CD8-positive, alpha-beta memory T cell (primary cell): ENCODE measurements at regions not wholly inside any gene's neighbourhood (a gene's known extent, or its start where the extent isn't known, plus 50 kb on each side); places are given as distances from the start of the nearest gene placed in this dataset.

Experiments
- CTCF ChIA-PET: fragments of 350-600 bp; sonication (Branson Sonifier 250); formaldehyde crosslinking; loops from one replicate; lab custom pipeline; 2021; ENCODE audit warnings: antibody characterized with exemption; lab: Charles Lee
- POLR2A ChIA-PET: fragments of 350-600 bp; sonication (Branson Sonifier 250); formaldehyde crosslinking; loops from one replicate; lab custom pipeline; 2021; ENCODE audit warnings: antibody characterized with exemption; lab: Charles Lee
- DNase-seq, 5 donors: peaks; one replicate each; pipeline versions ENCODE4 v3.0.0 to v3.0.0-alpha.2; 2020 to 2022; ENCODE audit warnings: mixed read lengths in 1 of 5
- H3K27ac ChIP-seq: one replicate; pipeline ENCODE4 v1.7.0; 2013; ENCODE audit warnings: low read depth, mild to moderate bottlenecking, low read length, moderate library complexity
- H3K27me3 ChIP-seq: 2 replicates; pipeline ENCODE4 v1.7.0; 2013; ENCODE audit warnings: low read length, mild to moderate bottlenecking; ENCODE audit not compliant: insufficient read depth, poor library complexity, severe bottlenecking
- H3K36me3 ChIP-seq: 2 replicates; pipeline ENCODE4 v1.7.0; 2013; ENCODE audit warnings: mild to moderate bottlenecking, low read length, moderate library complexity; ENCODE audit not compliant: insufficient read depth
- H3K4me1 ChIP-seq: 2 replicates; pipeline ENCODE4 v1.7.0; 2013; ENCODE audit warnings: mild to moderate bottlenecking, low read length, moderate library complexity; ENCODE audit not compliant: insufficient read depth
- H3K4me3 ChIP-seq: 2 replicates; pipeline ENCODE4 v1.7.0; 2013; ENCODE audit warnings: mild to moderate bottlenecking, low read length
- H3K9me3 ChIP-seq: 2 replicates; pipeline ENCODE4 v1.7.0; 2013; ENCODE audit warnings: mild to moderate bottlenecking, low read length
- H3K27ac Mint-ChIP-seq, 8 donors: one replicate each; pipeline ENCODE4 v1.8.0; 2020 to 2021; ENCODE audit warnings: mixed read lengths in 8 of 8, mild to moderate bottlenecking in 6 of 8, inconsistent platforms in 3 of 8, moderate library complexity in 3 of 8
- H3K27me3 Mint-ChIP-seq, 2 donors: one replicate each; pipeline ENCODE4 v1.8.0; 2020 to 2021; ENCODE audit warnings: mixed read lengths in 2 of 2, mild to moderate bottlenecking in 1 of 2, moderate library complexity in 1 of 2
- H3K36me3 Mint-ChIP-seq, 3 donors: one replicate each; pipeline ENCODE4 v1.8.0; 2020 to 2021; ENCODE audit warnings: mixed read lengths in 3 of 3, inconsistent platforms in 1 of 3, mild to moderate bottlenecking in 1 of 3
- H3K4me1 Mint-ChIP-seq, 3 donors: one replicate each; pipeline ENCODE4 v1.8.0; 2020 to 2021; ENCODE audit warnings: mixed read lengths in 3 of 3, inconsistent platforms in 1 of 3, mild to moderate bottlenecking in 1 of 3
- H3K4me3 Mint-ChIP-seq, 7 donors: one replicate each; pipeline ENCODE4 v1.8.0; 2020 to 2021; ENCODE audit warnings: mixed read lengths in 7 of 7, mild to moderate bottlenecking in 6 of 7, moderate library complexity in 4 of 7, inconsistent platforms in 2 of 7
- H3K9me3 Mint-ChIP-seq, 5 donors: one replicate each; pipeline ENCODE4 v1.8.0; 2020 to 2022; ENCODE audit warnings: mixed read lengths in 5 of 5, mild to moderate bottlenecking in 3 of 5, moderate library complexity in 2 of 5, inconsistent platforms in 1 of 5

GRCh38 chr2:150298571-150299305 lies 188.7 kb downstream of the RND3 start:
- Histone ChIP-seq H3K36me3 (no peaks in the 10 kb centered on the region), H3K9me3 (no peaks in the 10 kb centered on the region), H3K4me1 (no peaks in the 10 kb centered on the region), H3K27ac (no peak overlapping the region), H3K4me3 (no peak overlapping the region), H3K27me3 (no peaks in the 10 kb centered on the region)
- no peak for DNase-seq
- peaks cover 0 to 15% (median 5%) of the 10 kb centered on the region in 5 donors for H3K9me3 Mint-ChIP-seq
- no peaks in the 10 kb centered on the region for H3K27me3 Mint-ChIP-seq
- ChIA-PET CTCF (no interaction called here), POLR2A (no interaction called here)
- no peaks in the 10 kb centered on the region for H3K4me1 Mint-ChIP-seq
- H3K27ac Mint-ChIP-seq: no peak overlapping the region
- no peaks in the 10 kb centered on the region for H3K36me3 Mint-ChIP-seq
- H3K4me3 Mint-ChIP-seq: no peak overlapping the region

GRCh38 chr2:150296770-150297546 lies 190.5 kb downstream of the RND3 start:
- Histone ChIP-seq H3K4me1 (no peaks in the 10 kb centered on the region), H3K4me3 (no peak overlapping the region), H3K27ac (no peak overlapping the region), H3K36me3 (no peaks in the 10 kb centered on the region), H3K9me3 (no peaks in the 10 kb centered on the region), H3K27me3 (no peaks in the 10 kb centered on the region)
- no peak overlapping the region for H3K27ac Mint-ChIP-seq
- no peaks in the 10 kb centered on the region for H3K36me3 Mint-ChIP-seq
- H3K4me3 Mint-ChIP-seq: no peak overlapping the region
- no peaks in the 10 kb centered on the region for H3K4me1 Mint-ChIP-seq
- no peaks in the 10 kb centered on the region for H3K27me3 Mint-ChIP-seq
- ChIA-PET POLR2A (no interaction called here), CTCF (no interaction called here)
- H3K9me3 Mint-ChIP-seq: peaks cover 0 to 10% (median 2%) of the 10 kb centered on the region in 5 donors
- no peak for DNase-seq

GRCh38 chr2:150295544-150295943 lies 191.9 kb downstream of the RND3 start:
- no peaks in the 10 kb centered on the region for H3K4me1 Mint-ChIP-seq
- H3K36me3 Mint-ChIP-seq: no peaks in the 10 kb centered on the region
- DNase-seq: no peak
- no peaks in the 10 kb centered on the region for H3K27me3 ChIP-seq
- ChIA-PET CTCF (no interaction called here), POLR2A (no interaction called here)
- H3K4me1 ChIP-seq: no peaks in the 10 kb centered on the region
- H3K27ac Mint-ChIP-seq: no peak overlapping the region
- no peak overlapping the region for H3K27ac ChIP-seq
- H3K36me3 ChIP-seq: no peaks in the 10 kb centered on the region
- no peaks in the 10 kb centered on the region for H3K9me3 ChIP-seq
- H3K4me3 ChIP-seq: no peak overlapping the region
- no peaks in the 10 kb centered on the region for H3K27me3 Mint-ChIP-seq
- peaks cover 0 to 10% (median 2%) of the 10 kb centered on the region in 5 donors for H3K9me3 Mint-ChIP-seq
- H3K4me3 Mint-ChIP-seq: no peak overlapping the region

- Mint-ChIP-seq H3K36me3 (no peaks in the 10 kb centered on the region), H3K4me1 (no peaks in the 10 kb centered on the region), H3K4me3 (no peak overlapping the region), H3K9me3 (peaks cover 0 to 3% (median 1%) of the 10 kb centered on the region in 5 donors), H3K27ac (no peak overlapping the region), H3K27me3 (no peaks in the 10 kb centered on the region)
- Histone ChIP-seq H3K36me3 (no peaks in the 10 kb centered on the region), H3K9me3 (no peaks in the 10 kb centered on the region), H3K27me3 (no peaks in the 10 kb centered on the region), H3K4me3 (no peak overlapping the region), H3K4me1 (no peaks in the 10 kb centered on the region), H3K27ac (no peak overlapping the region)
- POLR2A ChIA-PET: no interaction called here
- no peak for DNase-seq
- CTCF ChIA-PET: no interaction called here
Measured at GRCh38 chr2:150293771-150294170, 193.7 kb downstream of the RND3 start.

- Histone ChIP-seq H3K9me3 (no peaks in the 10 kb centered on the region), H3K4me3 (no peak overlapping the region), H3K27me3 (no peaks in the 10 kb centered on the region), H3K36me3 (no peaks in the 10 kb centered on the region), H3K27ac (no peak overlapping the region), H3K4me1 (no peaks in the 10 kb centered on the region)
- POLR2A ChIA-PET: no interaction called here
- CTCF ChIA-PET: no interaction called here
- no peak for DNase-seq
- peaks cover 0 to 2% (median 1%) of the 10 kb centered on the region in 5 donors for H3K9me3 Mint-ChIP-seq
- H3K4me3 Mint-ChIP-seq: no peak overlapping the region
- no peaks in the 10 kb centered on the region for H3K36me3 Mint-ChIP-seq
- H3K27me3 Mint-ChIP-seq: no peaks in the 10 kb centered on the region
- H3K4me1 Mint-ChIP-seq: no peaks in the 10 kb centered on the region
- no peak overlapping the region for H3K27ac Mint-ChIP-seq
Measured at GRCh38 chr2:150292807-150293206, 194.7 kb downstream of the RND3 start.

- Mint-ChIP-seq H3K4me3 (no peak overlapping the region), H3K36me3 (no peaks in the 10 kb centered on the region), H3K27ac (no peak overlapping the region), H3K27me3 (no peaks in the 10 kb centered on the region), H3K4me1 (no peaks in the 10 kb centered on the region), H3K9me3 (peaks cover 0 to 2% (median 1%) of the 10 kb centered on the region in 5 donors)
- Histone ChIP-seq H3K27me3 (no peaks in the 10 kb centered on the region), H3K4me3 (no peak overlapping the region), H3K9me3 (no peaks in the 10 kb centered on the region), H3K36me3 (no peaks in the 10 kb centered on the region), H3K27ac (no peak overlapping the region), H3K4me1 (no peaks in the 10 kb centered on the region)
- ChIA-PET POLR2A (no interaction called here), CTCF (no interaction called here)
- no peak for DNase-seq
Measured at GRCh38 chr2:150292192-150292591, 195.3 kb downstream of the RND3 start.

GRCh38 chr2:150286730-150287362 lies 200.6 kb downstream of the RND3 start:
- H3K4me1 ChIP-seq: no peaks in the 10 kb centered on the region
- no peak overlapping the region for H3K27ac Mint-ChIP-seq
- H3K27ac ChIP-seq: no peak overlapping the region
- no peak overlapping the region for H3K4me3 ChIP-seq
- peaks cover 0 to 4% (median 0%) of the 10 kb centered on the region in 5 donors for H3K9me3 Mint-ChIP-seq
- POLR2A ChIA-PET: no interaction called here
- DNase-seq: no peak
- no peaks in the 10 kb centered on the region for H3K4me1 Mint-ChIP-seq
- CTCF ChIA-PET: no interaction called here
- H3K36me3 Mint-ChIP-seq: no peaks in the 10 kb centered on the region
- H3K36me3 ChIP-seq: no peaks in the 10 kb centered on the region
- no peaks in the 10 kb centered on the region for H3K9me3 ChIP-seq
- H3K27me3 Mint-ChIP-seq: no peaks in the 10 kb centered on the region
- no peak overlapping the region for H3K4me3 Mint-ChIP-seq
- H3K27me3 ChIP-seq: no peaks in the 10 kb centered on the region

- Histone ChIP-seq H3K4me3 (no peak overlapping the region), H3K27me3 (no peaks in the 10 kb centered on the region), H3K36me3 (no peaks in the 10 kb centered on the region), H3K9me3 (no peaks in the 10 kb centered on the region), H3K27ac (no peak overlapping the region), H3K4me1 (no peaks in the 10 kb centered on the region)
- DNase-seq: no peak
- Mint-ChIP-seq H3K36me3 (no peaks in the 10 kb centered on the region), H3K4me3 (no peak overlapping the region), H3K27me3 (no peaks in the 10 kb centered on the region), H3K4me1 (no peaks in the 10 kb centered on the region), H3K9me3 (peaks cover 0 to 8% (median 3%) of the 10 kb centered on the region in 5 donors), H3K27ac (no peak overlapping the region)
- ChIA-PET POLR2A (no interaction called here), CTCF (no interaction called here)
Measured at GRCh38 chr2:150284116-150284515, 203.4 kb downstream of the RND3 start.
